Type B pancreatic cell (in vitro differentiated cells): ENCODE measurements at regions not wholly inside any gene's neighbourhood (a gene's known extent, or its start where the extent isn't known, plus 50 kb on each side); places are given as distances from the start of the nearest gene placed in this dataset.

Experiments used
- DNase-seq: peaks from one replicate; pipeline ENCODE4 v3.0.0; 2021; ENCODE audit warnings: mixed read lengths; ENCODE audit not compliant: unreplicated experiment; ENCODE audit errors: extremely low spot score
- H3K27ac Mint-ChIP-seq: 2 replicates; pipeline ENCODE4 v1.8.0; 2021; ENCODE audit warnings: mild to moderate bottlenecking, mixed read lengths
- H3K27me3 Mint-ChIP-seq: 2 replicates; pipeline ENCODE4 v1.8.0; 2021; ENCODE audit warnings: mixed read lengths
- H3K36me3 Mint-ChIP-seq: 2 replicates; pipeline ENCODE4 v1.8.0; 2021; ENCODE audit warnings: mixed read lengths
- H3K4me1 Mint-ChIP-seq: one replicate; pipeline ENCODE4 v1.8.0; 2021; ENCODE audit warnings: mixed read lengths; ENCODE audit not compliant: unreplicated experiment
- H3K4me3 Mint-ChIP-seq: 2 replicates; pipeline ENCODE4 v1.8.0; 2021; ENCODE audit warnings: mild to moderate bottlenecking, mixed read lengths
- H3K9me3 Mint-ChIP-seq: 2 replicates; pipeline ENCODE4 v1.8.0; 2021; ENCODE audit warnings: mixed read lengths
- CTCF ChIP-seq: fragments of 200-600 bp; sonication (generic); conservative IDR thresholded peaks from 2 replicates; pipeline ENCODE4 v1.5.0; 2021; ENCODE audit warnings: antibody characterized with exemption, mild to moderate bottlenecking

GRCh38 chr6:17202526-17202925 lies 78.6 kb upstream of the RBM24 start:
- Mint-ChIP-seq H3K4me3 (peak overlapping the region; percentile 3), H3K27me3 (peaks cover 3% of the 10 kb centered on the region), H3K27ac (no peak overlapping the region), H3K36me3 (no peaks in the 10 kb centered on the region), H3K9me3 (peaks cover 13% of the 10 kb centered on the region), H3K4me1 (peaks cover 6% of the 10 kb centered on the region)
- DNase-seq = no peak
- TF ChIP-seq CTCF = no peak

GRCh38 chr6:17204533-17204932 lies 76.6 kb upstream of the RBM24 start:
- Mint-ChIP-seq H3K9me3 (peaks cover 14% of the 10 kb centered on the region), H3K4me3 (no peak overlapping the region), H3K36me3 (no peaks in the 10 kb centered on the region), H3K4me1 (peaks cover 6% of the 10 kb centered on the region), H3K27ac (no peak overlapping the region), H3K27me3 (peaks cover 3% of the 10 kb centered on the region)
- DNase-seq = no peak
- TF ChIP-seq CTCF = no peak

GRCh38 chr6:17206566-17207072 lies 74.5 kb upstream of the RBM24 start:
- Mint-ChIP-seq H3K27ac (no peak overlapping the region), H3K36me3 (no peaks in the 10 kb centered on the region), H3K9me3 (peaks cover 14% of the 10 kb centered on the region), H3K4me1 (peaks cover 6% of the 10 kb centered on the region), H3K4me3 (no peak overlapping the region), H3K27me3 (no peaks in the 10 kb centered on the region)
- DNase-seq = no peak
- TF ChIP-seq CTCF = no peak

GRCh38 chr6:17207281-17207680 lies 73.9 kb upstream of the RBM24 start:
- no peaks in the 10 kb centered on the region for H3K27me3 Mint-ChIP-seq
- peaks cover 14% of the 10 kb centered on the region for H3K9me3 Mint-ChIP-seq
- no peak for TF ChIP-seq CTCF
- DNase-seq = no peak
- peaks cover 8% of the 10 kb centered on the region for H3K4me1 Mint-ChIP-seq
- H3K36me3 Mint-ChIP-seq = no peaks in the 10 kb centered on the region
- no peak overlapping the region for H3K27ac Mint-ChIP-seq
- no peak overlapping the region for H3K4me3 Mint-ChIP-seq

- TF ChIP-seq CTCF = no peak
- Mint-ChIP-seq H3K27me3 (no peaks in the 10 kb centered on the region), H3K27ac (no peak overlapping the region), H3K36me3 (no peaks in the 10 kb centered on the region), H3K9me3 (peaks cover 4% of the 10 kb centered on the region), H3K4me1 (peaks cover 11% of the 10 kb centered on the region), H3K4me3 (no peak overlapping the region)
- DNase-seq = no peak
Measured at GRCh38 chr6:17210683-17211082, 70.5 kb upstream of the RBM24 start.

GRCh38 chr6:17211101-17211500 lies 70.1 kb upstream of the RBM24 start:
- TF ChIP-seq CTCF = no peak
- Mint-ChIP-seq H3K9me3 (peaks cover 4% of the 10 kb centered on the region), H3K4me3 (no peak overlapping the region), H3K27me3 (no peaks in the 10 kb centered on the region), H3K27ac (no peak overlapping the region), H3K36me3 (no peaks in the 10 kb centered on the region), H3K4me1 (peaks cover 11% of the 10 kb centered on the region)
- DNase-seq = no peak
